ENCODE measurements at regions not wholly inside any gene's neighbourhood (a gene's known extent, or its start where the extent isn't known, plus 50 kb on each side); places are given as distances from the start of the nearest gene placed in this dataset.

DNA sequence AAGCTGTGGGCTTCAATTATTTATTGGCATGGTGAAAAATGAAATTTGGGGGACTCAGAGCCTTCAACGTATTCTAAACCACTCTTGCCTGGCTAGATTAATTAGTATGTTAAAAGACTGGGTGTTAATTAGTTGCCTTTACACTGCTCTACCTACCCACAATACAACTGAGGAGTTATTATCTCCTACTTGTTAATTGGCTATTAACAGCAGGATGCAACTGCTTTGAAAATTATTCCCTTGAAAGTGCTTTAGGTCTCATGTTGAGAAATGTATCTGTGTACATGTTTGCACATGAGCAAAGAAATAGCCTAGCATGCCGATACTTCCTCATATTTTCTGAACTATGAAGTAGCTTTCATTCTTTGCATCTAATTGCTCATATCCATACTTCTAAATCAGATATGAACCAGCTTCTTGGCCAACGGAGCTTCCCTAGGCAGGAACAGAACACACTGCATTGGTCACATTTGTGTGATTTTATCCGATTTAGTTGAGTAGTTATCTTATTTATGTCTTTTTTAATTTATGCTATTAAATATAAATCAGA, 155.8 kb downstream of the GPAM start:
- TF ChIP-seq, protein P1, sequence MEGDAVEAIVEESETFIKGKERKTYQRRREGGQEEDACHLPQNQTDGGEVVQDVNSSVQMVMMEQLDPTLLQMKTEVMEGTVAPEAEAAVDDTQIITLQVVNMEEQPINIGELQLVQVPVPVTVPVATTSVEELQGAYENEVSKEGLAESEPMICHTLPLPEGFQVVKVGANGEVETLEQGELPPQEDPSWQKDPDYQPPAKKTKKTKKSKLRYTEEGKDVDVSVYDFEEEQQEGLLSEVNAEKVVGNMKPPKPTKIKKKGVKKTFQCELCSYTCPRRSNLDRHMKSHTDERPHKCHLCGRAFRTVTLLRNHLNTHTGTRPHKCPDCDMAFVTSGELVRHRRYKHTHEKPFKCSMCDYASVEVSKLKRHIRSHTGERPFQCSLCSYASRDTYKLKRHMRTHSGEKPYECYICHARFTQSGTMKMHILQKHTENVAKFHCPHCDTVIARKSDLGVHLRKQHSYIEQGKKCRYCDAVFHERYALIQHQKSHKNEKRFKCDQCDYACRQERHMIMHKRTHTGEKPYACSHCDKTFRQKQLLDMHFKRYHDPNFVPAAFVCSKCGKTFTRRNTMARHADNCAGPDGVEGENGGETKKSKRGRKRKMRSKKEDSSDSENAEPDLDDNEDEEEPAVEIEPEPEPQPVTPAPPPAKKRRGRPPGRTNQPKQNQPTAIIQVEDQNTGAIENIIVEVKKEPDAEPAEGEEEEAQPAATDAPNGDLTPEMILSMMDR (tag by site-specific recombination; IDR thresholded peaks at IDR 0.05), result no peak
- TF ChIP-seq ZNF776 (tag by site-specific recombination; IDR thresholded peaks at IDR 0.05; ENCODE audit: borderline replicate concordance) (no peak), ZNF274 (IDR thresholded peaks at IDR 0.05; ENCODE audit: low read length) (no peak), ZNF274 (tag by site-specific recombination; IDR thresholded peaks at IDR 0.05; ENCODE audit: borderline replicate concordance) (no peak), ZNF114 (tag by site-specific recombination; IDR thresholded peaks at IDR 0.05) (no peak), BCL11B (tag by site-specific recombination; IDR thresholded peaks at IDR 0.05; ENCODE audit: low read depth) (no peak), ZBTB20 (tag by site-specific recombination; IDR thresholded peaks at IDR 0.05) (no peak), SP2 (tag by site-specific recombination; IDR thresholded peaks at IDR 0.05) (no peak), ZNF214 (tag by site-specific recombination; IDR thresholded peaks at IDR 0.05; ENCODE audit: borderline replicate concordance) (no peak)
- TF ChIP-seq, protein P2, sequence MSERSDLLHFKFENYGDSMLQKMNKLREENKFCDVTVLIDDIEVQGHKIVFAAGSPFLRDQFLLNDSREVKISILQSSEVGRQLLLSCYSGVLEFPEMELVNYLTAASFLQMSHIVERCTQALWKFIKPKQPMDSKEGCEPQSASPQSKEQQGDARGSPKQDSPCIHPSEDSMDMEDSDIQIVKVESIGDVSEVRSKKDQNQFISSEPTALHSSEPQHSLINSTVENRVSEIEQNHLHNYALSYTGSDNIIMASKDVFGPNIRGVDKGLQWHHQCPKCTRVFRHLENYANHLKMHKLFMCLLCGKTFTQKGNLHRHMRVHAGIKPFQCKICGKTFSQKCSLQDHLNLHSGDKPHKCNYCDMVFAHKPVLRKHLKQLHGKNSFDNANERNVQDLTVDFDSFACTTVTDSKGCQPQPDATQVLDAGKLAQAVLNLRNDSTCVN (tag by site-specific recombination; optimal IDR thresholded peaks at IDR 0.05), result no peak
- TF ChIP-seq, protein P3, sequence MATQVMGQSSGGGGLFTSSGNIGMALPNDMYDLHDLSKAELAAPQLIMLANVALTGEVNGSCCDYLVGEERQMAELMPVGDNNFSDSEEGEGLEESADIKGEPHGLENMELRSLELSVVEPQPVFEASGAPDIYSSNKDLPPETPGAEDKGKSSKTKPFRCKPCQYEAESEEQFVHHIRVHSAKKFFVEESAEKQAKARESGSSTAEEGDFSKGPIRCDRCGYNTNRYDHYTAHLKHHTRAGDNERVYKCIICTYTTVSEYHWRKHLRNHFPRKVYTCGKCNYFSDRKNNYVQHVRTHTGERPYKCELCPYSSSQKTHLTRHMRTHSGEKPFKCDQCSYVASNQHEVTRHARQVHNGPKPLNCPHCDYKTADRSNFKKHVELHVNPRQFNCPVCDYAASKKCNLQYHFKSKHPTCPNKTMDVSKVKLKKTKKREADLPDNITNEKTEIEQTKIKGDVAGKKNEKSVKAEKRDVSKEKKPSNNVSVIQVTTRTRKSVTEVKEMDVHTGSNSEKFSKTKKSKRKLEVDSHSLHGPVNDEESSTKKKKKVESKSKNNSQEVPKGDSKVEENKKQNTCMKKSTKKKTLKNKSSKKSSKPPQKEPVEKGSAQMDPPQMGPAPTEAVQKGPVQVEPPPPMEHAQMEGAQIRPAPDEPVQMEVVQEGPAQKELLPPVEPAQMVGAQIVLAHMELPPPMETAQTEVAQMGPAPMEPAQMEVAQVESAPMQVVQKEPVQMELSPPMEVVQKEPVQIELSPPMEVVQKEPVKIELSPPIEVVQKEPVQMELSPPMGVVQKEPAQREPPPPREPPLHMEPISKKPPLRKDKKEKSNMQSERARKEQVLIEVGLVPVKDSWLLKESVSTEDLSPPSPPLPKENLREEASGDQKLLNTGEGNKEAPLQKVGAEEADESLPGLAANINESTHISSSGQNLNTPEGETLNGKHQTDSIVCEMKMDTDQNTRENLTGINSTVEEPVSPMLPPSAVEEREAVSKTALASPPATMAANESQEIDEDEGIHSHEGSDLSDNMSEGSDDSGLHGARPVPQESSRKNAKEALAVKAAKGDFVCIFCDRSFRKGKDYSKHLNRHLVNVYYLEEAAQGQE (tag by site-specific recombination; IDR thresholded peaks at IDR 0.05), result no peak

Data from HEK293 (cell line).